ENCODE measurements at regions not wholly inside any gene's neighbourhood (a gene's known extent, or its start where the extent isn't known, plus 50 kb on each side); places are given as distances from the start of the nearest gene placed in this dataset.

GRCh38 chr1:193451606-193452005 is 265.2 kb upstream of the B3GALT2 start (continued):
- no peak for TF ChIP-seq ATF2 (IDR thresholded peaks at IDR 0.05; ENCODE audit: low read length)
- TF ChIP-seq ELK1 (IDR thresholded peaks at IDR 0.05; ENCODE audit: low read depth, low read length) = no peak
- TF ChIP-seq FOXK2 (IDR thresholded peaks at IDR 0.05) = no peak
- TF ChIP-seq FOXM1 (IDR thresholded peaks at IDR 0.05; ENCODE audit: low read depth, low read length) = no peak
- no peak for TF ChIP-seq RAD21 (IDR thresholded peaks at IDR 0.05; ENCODE audit: insufficient read depth, low read depth, low read length)
- no peak for TF ChIP-seq SIX5 (IDR thresholded peaks at IDR 0.05; ENCODE audit: low read depth, low read length, severe bottlenecking)
- TF ChIP-seq EZH2 (IDR thresholded peaks at IDR 0.05; ENCODE audit: borderline replicate concordance, control insufficient read depth, low read depth, low read length) = no peak
- TF ChIP-seq IKZF2 (IDR thresholded peaks at IDR 0.05) = no peak
- TF ChIP-seq NR2C2 (IDR thresholded peaks at IDR 0.05; ENCODE audit: borderline replicate concordance, control insufficient read depth, insufficient read length, low read depth) = no peak
- no peak for TF ChIP-seq E2F8 (IDR thresholded peaks at IDR 0.05; ENCODE audit: low read depth, partially characterized antibody)
- TF ChIP-seq POLR2AphosphoS2 (IDR thresholded peaks at IDR 0.05; ENCODE audit: low read depth, low read length) = no peak
